Caco-2 (cell line): ENCODE measurements at regions not wholly inside any gene's neighbourhood (a gene's known extent, or its start where the extent isn't known, plus 50 kb on each side); places are given as distances from the start of the nearest gene placed in this dataset.

ENCODE experiments used
- BruUV-seq: library from RNA; stranded (reverse); fragments of 400-500 nt; replicated peaks from 2 replicates; lab custom pipeline; 2021; lab: Mats Ljungman, UMichigan
- CTCF ChIA-PET: fragments of 300-600 bp; sonication (Branson Sonifier 250); formaldehyde crosslinking; loops from one replicate; lab custom pipeline; 2022; ENCODE audit warnings: antibody characterized with exemption; lab: Charles Lee
- POLR2A ChIA-PET: fragments of 300-600 bp; sonication (Branson Sonifier 250); formaldehyde crosslinking; loops from one replicate; lab custom pipeline; 2022; ENCODE audit warnings: antibody characterized with exemption; lab: Charles Lee
- DNase-seq, 2 experiments: peaks; one replicate each; pipeline versions ENCODE4 v3.0.0 to v3.0.0-alpha.2; 2020 to 2022
- H3K27me3 ChIP-seq: replicated peaks from 2 replicates; pipeline ENCODE4 v1.6.0; 2011; ENCODE audit warnings: low read length; ENCODE audit not compliant: control insufficient read depth, insufficient read depth
- H3K36me3 ChIP-seq: 2 replicates; pipeline ENCODE4 v1.5.1; 2011; ENCODE audit warnings: low read length; ENCODE audit not compliant: control insufficient read depth, insufficient read depth
- H3K4me1 ChIP-seq: fragments of 250-450 bp; sonication (Bioruptor Pico); 2 replicates; pipeline ENCODE4 v1.5.1; 2020; ENCODE audit warnings: mild to moderate bottlenecking
- H3K4me3 ChIP-seq: 2 replicates; pipeline ENCODE4 v1.5.1; 2011; ENCODE audit warnings: low read depth, mild to moderate bottlenecking, control low read depth, low read length
- H3K9me3 ChIP-seq: fragments of 250-450 bp; sonication (Bioruptor Pico); 2 replicates; pipeline ENCODE4 v1.5.1; 2020; ENCODE audit warnings: mild to moderate bottlenecking, moderate library complexity
- H3K27ac Mint-ChIP-seq: one replicate; pipeline ENCODE4 v1.8.0; 2022; ENCODE audit warnings: mixed read lengths; ENCODE audit not compliant: unreplicated experiment
- H3K27me3 Mint-ChIP-seq: one replicate; pipeline ENCODE4 v1.8.0; 2022; ENCODE audit warnings: mixed read lengths; ENCODE audit not compliant: insufficient read depth, unreplicated experiment
- H3K36me3 Mint-ChIP-seq: one replicate; pipeline ENCODE4 v1.8.0; 2022; ENCODE audit warnings: mild to moderate bottlenecking, mixed read lengths; ENCODE audit not compliant: insufficient read depth, unreplicated experiment
- H3K4me1 Mint-ChIP-seq: one replicate; pipeline ENCODE4 v1.8.0; 2022; ENCODE audit warnings: low read depth, mixed read lengths; ENCODE audit not compliant: unreplicated experiment
- H3K4me3 Mint-ChIP-seq: one replicate; pipeline ENCODE4 v1.8.0; 2022; ENCODE audit warnings: mild to moderate bottlenecking, moderate library complexity, mixed read lengths; ENCODE audit not compliant: unreplicated experiment
- H3K9me3 Mint-ChIP-seq: one replicate; pipeline ENCODE4 v1.8.0; 2022; ENCODE audit warnings: mixed read lengths; ENCODE audit not compliant: unreplicated experiment
- intact Hi-C: fragments of 100-400 bp; cut with micrococcal nuclease; formaldehyde crosslinking; loops from one replicate; pipeline ENCODE4 v1.10.0; 2022; ENCODE audit not compliant: unreplicated experiment
- TF ChIP-seq, protein P1 (sequence below), 2 experiments: fragments of 200-600 bp in 1 of 2; IDR thresholded peaks; 1 replicate in 1 of 2; 2 replicates in 1 of 2; pipeline versions ENCODE4 v1.5.1 to v1.8.0; 2011 to 2022; ENCODE audit warnings: antibody characterized with exemption in 1 of 2, control low read depth in 1 of 2, inconsistent platforms in 1 of 2, low read depth in 1 of 2, low read length in 1 of 2, mild to moderate bottlenecking in 1 of 2, moderate library complexity in 1 of 2; ENCODE audit not compliant: insufficient read depth in 1 of 2, severe bottlenecking in 1 of 2, unreplicated experiment in 1 of 2

GRCh38 chr4:15231265-15232091, 196.4 kb upstream of the C1QTNF7 start:
- intact Hi-C loops = loop anchor here (1.0 to 10.0 kb wide), 3 partner anchors 165 to 423 kb away; partner anchors contain the start of gene FBXL5
- no TSS peak for BruUV-seq
- Mint-ChIP-seq H3K27me3 (peaks cover 5% of the 10 kb centered on the region), H3K4me1 (no peaks in the 10 kb centered on the region), H3K27ac (no peak overlapping the region), H3K9me3 (no peaks in the 10 kb centered on the region), H3K36me3 (no peaks in the 10 kb centered on the region), H3K4me3 (no peak overlapping the region)
- Histone ChIP-seq H3K4me1 (no peaks in the 10 kb centered on the region), H3K36me3 (no peaks in the 10 kb centered on the region), H3K9me3 (no peaks in the 10 kb centered on the region), H3K27me3 (no peaks in the 10 kb centered on the region), H3K4me3 (no peak overlapping the region)
- ChIA-PET CTCF (no interaction called here), POLR2A (no interaction called here)
- DNase-seq = peak; percentile 67 to 74
- TF ChIP-seq, protein P1, sequence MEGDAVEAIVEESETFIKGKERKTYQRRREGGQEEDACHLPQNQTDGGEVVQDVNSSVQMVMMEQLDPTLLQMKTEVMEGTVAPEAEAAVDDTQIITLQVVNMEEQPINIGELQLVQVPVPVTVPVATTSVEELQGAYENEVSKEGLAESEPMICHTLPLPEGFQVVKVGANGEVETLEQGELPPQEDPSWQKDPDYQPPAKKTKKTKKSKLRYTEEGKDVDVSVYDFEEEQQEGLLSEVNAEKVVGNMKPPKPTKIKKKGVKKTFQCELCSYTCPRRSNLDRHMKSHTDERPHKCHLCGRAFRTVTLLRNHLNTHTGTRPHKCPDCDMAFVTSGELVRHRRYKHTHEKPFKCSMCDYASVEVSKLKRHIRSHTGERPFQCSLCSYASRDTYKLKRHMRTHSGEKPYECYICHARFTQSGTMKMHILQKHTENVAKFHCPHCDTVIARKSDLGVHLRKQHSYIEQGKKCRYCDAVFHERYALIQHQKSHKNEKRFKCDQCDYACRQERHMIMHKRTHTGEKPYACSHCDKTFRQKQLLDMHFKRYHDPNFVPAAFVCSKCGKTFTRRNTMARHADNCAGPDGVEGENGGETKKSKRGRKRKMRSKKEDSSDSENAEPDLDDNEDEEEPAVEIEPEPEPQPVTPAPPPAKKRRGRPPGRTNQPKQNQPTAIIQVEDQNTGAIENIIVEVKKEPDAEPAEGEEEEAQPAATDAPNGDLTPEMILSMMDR (IDR thresholded peaks at IDR 0.05; ENCODE audit: insufficient read depth in 1 of 2, low read depth in 1 of 2, low read length in 1 of 2, severe bottlenecking in 1 of 2, unreplicated experiment in 1 of 2) = peak; percentile 46 to 52

- H3K27me3 ChIP-seq = no peaks in the 10 kb centered on the region
- TF ChIP-seq, protein P1 (IDR thresholded peaks at IDR 0.05; ENCODE audit: insufficient read depth in 1 of 2, low read depth in 1 of 2, low read length in 1 of 2, severe bottlenecking in 1 of 2, unreplicated experiment in 1 of 2) = no peak
- BruUV-seq = no TSS peak
- no peaks in the 10 kb centered on the region for H3K4me1 ChIP-seq
- intact Hi-C loops = loop anchor here (10.0 kb wide), 1 partner anchor 422 kb away; the partner anchor contains the start of gene FBXL5
- ChIA-PET POLR2A (no interaction called here), CTCF (no interaction called here)
- H3K4me3 ChIP-seq = no peak overlapping the region
- Mint-ChIP-seq H3K36me3 (no peaks in the 10 kb centered on the region), H3K9me3 (no peaks in the 10 kb centered on the region), H3K4me3 (no peak overlapping the region), H3K27me3 (peaks cover 3% of the 10 kb centered on the region), H3K4me1 (no peaks in the 10 kb centered on the region), H3K27ac (no peak overlapping the region)
- no peaks in the 10 kb centered on the region for H3K9me3 ChIP-seq
- no peak for DNase-seq
- no peaks in the 10 kb centered on the region for H3K36me3 ChIP-seq
These were observed 195.2 kb upstream of the C1QTNF7 start for GRCh38 chr4:15232366-15233263.

DNA sequence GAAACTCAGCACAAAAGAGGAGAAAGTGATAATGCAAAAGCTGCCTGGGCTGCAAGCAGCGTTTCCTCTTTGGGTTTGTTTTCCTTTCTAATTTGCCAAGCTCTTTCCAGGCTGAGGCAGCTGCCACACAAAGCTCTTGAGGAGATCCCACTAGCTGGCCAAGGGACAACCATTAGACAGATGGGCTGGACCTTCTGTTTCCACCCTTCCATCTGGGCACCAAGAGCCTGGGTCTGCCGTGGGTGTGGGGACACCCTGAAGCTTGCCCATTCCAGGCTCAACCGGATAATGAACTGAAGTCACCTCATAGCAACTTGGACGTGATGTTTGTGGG, 194.6 kb upstream of the C1QTNF7 start:
- Mint-ChIP-seq H3K9me3 (no peaks in the 10 kb centered on the region), H3K27me3 (peaks cover 3% of the 10 kb centered on the region), H3K4me1 (no peaks in the 10 kb centered on the region), H3K36me3 (no peaks in the 10 kb centered on the region), H3K4me3 (no peak overlapping the region), H3K27ac (no peak overlapping the region)
- BruUV-seq = no TSS peak
- Histone ChIP-seq H3K9me3 (no peaks in the 10 kb centered on the region), H3K27me3 (no peaks in the 10 kb centered on the region), H3K36me3 (no peaks in the 10 kb centered on the region), H3K4me3 (no peak overlapping the region), H3K4me1 (no peaks in the 10 kb centered on the region)
- TF ChIP-seq, protein P1 (IDR thresholded peaks at IDR 0.05; ENCODE audit: insufficient read depth in 1 of 2, low read depth in 1 of 2, low read length in 1 of 2, severe bottlenecking in 1 of 2, unreplicated experiment in 1 of 2) = no peak
- POLR2A ChIA-PET = no interaction called here
- no peak for DNase-seq
- intact Hi-C loops = loop anchor here (10.0 kb wide), 1 partner anchor 422 kb away; the partner anchor contains the start of gene FBXL5
- CTCF ChIA-PET = no interaction called here
